Bronchial epithelial cell (primary cell): ENCODE measurements at regions not wholly inside any gene's neighbourhood (a gene's known extent, or its start where the extent isn't known, plus 50 kb on each side); places are given as distances from the start of the nearest gene placed in this dataset.

Source experiments
- DNase-seq: peaks from one replicate; pipeline ENCODE4 v3.0.0-alpha.2; 2010; ENCODE audit warnings: low read depth
- FAIRE-seq: peaks from 2 replicates; lab custom pipeline; 2011; peaks lifted over from hg19 to GRCh38; lab: Jason Lieb, UNC
- H3K27me3 ChIP-seq: 2 replicates; pipeline ENCODE4 v1.5.1; 2011; ENCODE audit warnings: low read length; ENCODE audit not compliant: control insufficient read depth, insufficient read depth
- H3K36me3 ChIP-seq: 2 replicates; pipeline ENCODE4 v1.5.1; 2011; ENCODE audit warnings: low read length; ENCODE audit not compliant: control insufficient read depth, insufficient read depth
- H3K4me3 ChIP-seq: 2 replicates; pipeline ENCODE4 v1.5.1; 2011; ENCODE audit warnings: mild to moderate bottlenecking, low read depth, low read length, control low read depth
- TF ChIP-seq, protein P1 (sequence below): IDR thresholded peaks from 2 replicates; pipeline ENCODE4 v1.5.1; 2011; ENCODE audit warnings: mild to moderate bottlenecking, moderate library complexity, low read length, control low read depth, inconsistent platforms; ENCODE audit not compliant: insufficient read depth, severe bottlenecking

GRCh38 chr19:31991984-31992655 is 353.3 kb upstream of the ZNF507 start:
- FAIRE-seq: no peak
- DNase-seq: no peak
- Histone ChIP-seq H3K27me3 (no peaks in the 10 kb centered on the region), H3K4me3 (no peak overlapping the region), H3K36me3 (no peaks in the 10 kb centered on the region)
- TF ChIP-seq, protein P1, sequence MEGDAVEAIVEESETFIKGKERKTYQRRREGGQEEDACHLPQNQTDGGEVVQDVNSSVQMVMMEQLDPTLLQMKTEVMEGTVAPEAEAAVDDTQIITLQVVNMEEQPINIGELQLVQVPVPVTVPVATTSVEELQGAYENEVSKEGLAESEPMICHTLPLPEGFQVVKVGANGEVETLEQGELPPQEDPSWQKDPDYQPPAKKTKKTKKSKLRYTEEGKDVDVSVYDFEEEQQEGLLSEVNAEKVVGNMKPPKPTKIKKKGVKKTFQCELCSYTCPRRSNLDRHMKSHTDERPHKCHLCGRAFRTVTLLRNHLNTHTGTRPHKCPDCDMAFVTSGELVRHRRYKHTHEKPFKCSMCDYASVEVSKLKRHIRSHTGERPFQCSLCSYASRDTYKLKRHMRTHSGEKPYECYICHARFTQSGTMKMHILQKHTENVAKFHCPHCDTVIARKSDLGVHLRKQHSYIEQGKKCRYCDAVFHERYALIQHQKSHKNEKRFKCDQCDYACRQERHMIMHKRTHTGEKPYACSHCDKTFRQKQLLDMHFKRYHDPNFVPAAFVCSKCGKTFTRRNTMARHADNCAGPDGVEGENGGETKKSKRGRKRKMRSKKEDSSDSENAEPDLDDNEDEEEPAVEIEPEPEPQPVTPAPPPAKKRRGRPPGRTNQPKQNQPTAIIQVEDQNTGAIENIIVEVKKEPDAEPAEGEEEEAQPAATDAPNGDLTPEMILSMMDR: no peak

DNA sequence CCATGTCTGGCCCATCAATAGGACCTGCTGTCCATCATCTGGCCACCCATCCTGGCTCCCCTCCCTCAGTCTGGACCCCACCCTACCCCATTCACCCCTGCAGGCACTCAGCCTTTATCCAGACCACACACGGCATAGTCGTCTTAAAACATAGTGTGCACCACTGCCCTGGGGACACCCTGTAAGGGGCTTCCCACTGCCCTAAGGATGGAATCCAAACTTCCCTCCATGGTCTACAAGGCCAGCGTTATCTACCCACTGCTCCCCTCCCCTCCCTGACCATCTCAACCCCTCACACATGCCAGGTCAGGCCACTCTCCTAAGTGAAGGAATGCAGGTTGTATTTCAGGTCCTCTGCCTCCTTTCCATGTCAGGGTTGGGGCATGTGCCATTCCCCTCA is 352.7 kb upstream of the ZNF507 start:
- no peaks in the 10 kb centered on the region for H3K36me3 ChIP-seq
- no peak for FAIRE-seq
- H3K4me3 ChIP-seq: no peak overlapping the region
- no peak for DNase-seq
- TF ChIP-seq, protein P1: no peak
- no peaks in the 10 kb centered on the region for H3K27me3 ChIP-seq

- TF ChIP-seq, protein P1: no peak
- FAIRE-seq (no peak), DNase-seq (no peak)
- no peaks in the 10 kb centered on the region for H3K27me3 ChIP-seq
- no peaks in the 10 kb centered on the region for H3K36me3 ChIP-seq
- no peak overlapping the region for H3K4me3 ChIP-seq
These were observed 349.9 kb upstream of the ZNF507 start for GRCh38 chr19:31995546-31995945.

DNA sequence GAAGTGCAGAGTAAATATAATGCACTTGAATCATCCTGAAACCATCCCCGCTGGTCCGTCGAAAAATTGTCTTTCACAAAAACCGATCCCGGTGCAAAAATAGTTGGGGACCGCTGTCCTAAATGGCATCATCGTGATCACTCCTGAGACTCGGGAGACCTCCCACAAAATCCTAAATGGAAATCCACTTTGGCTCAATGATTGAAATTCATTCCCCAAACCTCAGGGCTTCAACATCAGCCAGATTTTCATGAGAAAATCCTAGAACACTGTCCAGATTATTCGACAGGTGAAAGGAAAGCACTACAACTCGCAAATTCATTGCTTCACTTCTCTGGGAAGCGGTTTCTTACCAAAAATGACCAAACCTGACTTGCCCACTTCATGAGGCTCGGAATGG is 335.3 kb upstream of the ZNF507 start:
- no peaks in the 10 kb centered on the region for H3K36me3 ChIP-seq
- TF ChIP-seq, protein P1: no peak
- FAIRE-seq (no peak), DNase-seq (no peak)
- H3K27me3 ChIP-seq: no peaks in the 10 kb centered on the region
- H3K4me3 ChIP-seq: no peak overlapping the region

DNA sequence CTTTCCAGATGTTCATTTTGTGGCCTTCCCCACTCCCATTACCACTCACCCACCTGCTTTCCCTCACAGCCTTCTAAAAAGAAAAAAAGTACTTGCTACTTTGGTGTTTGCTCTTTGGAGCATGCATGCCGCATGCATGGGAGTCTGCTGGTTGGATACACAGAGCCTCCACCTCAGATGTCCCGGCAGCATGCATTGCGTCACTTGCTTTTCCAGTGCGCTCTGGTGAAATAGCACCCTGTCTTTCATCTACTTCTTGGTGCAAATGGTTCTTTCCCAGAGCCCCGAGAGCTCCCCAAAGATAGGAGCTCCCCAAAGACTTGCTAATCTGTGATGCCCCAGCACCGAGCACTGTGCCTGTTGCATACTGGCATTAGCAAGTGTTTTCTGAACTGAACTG is 333.2 kb upstream of the ZNF507 start:
- H3K27me3 ChIP-seq: no peaks in the 10 kb centered on the region
- H3K36me3 ChIP-seq: no peaks in the 10 kb centered on the region
- no peak overlapping the region for H3K4me3 ChIP-seq
- no peak for FAIRE-seq
- TF ChIP-seq, protein P1: no peak
- DNase-seq: no peak
